H1 (cell line): ENCODE measurements at regions not wholly inside any gene's neighbourhood (a gene's known extent, or its start where the extent isn't known, plus 50 kb on each side); places are given as distances from the start of the nearest gene placed in this dataset.

Experiments used
- ATF2 ChIP-seq: IDR thresholded peaks from 2 replicates; pipeline ENCODE4 v1.6.1; 2012; ENCODE audit warnings: low read length, inconsistent platforms
- CEBPB ChIP-seq: IDR thresholded peaks from 2 replicates; pipeline ENCODE4 v1.6.1; 2012; ENCODE audit warnings: low read depth, low read length
- FOSL1 ChIP-seq: IDR thresholded peaks from 2 replicates; pipeline ENCODE4 v1.6.1; 2011; ENCODE audit warnings: mild to moderate bottlenecking, low read depth, low read length, moderate library complexity; ENCODE audit not compliant: insufficient read depth
- KDM1A ChIP-seq: fragments of 200-600, 300-600 bp; sonication (generic); IDR thresholded peaks from 2 replicates; pipeline ENCODE4 v1.7.1; 2016; ENCODE audit warnings: mild to moderate bottlenecking, low read length, borderline replicate concordance
- RXRA ChIP-seq: IDR thresholded peaks from 2 replicates; pipeline ENCODE4 v1.6.1; 2011; ENCODE audit warnings: low read depth, mild to moderate bottlenecking, low read length, moderate library complexity; ENCODE audit not compliant: insufficient read depth
- SIN3A ChIP-seq, 2 experiments: IDR thresholded peaks in 1 of 2; conservative IDR thresholded peaks in 1 of 2; 2 replicates each; pipeline ENCODE4 v1.6.1; 2011 to 2012; ENCODE audit warnings: low read length in 2 of 2, improper control_type of control experiment in 1 of 2, low read depth in 1 of 2, mild to moderate bottlenecking in 1 of 2
- SIX5 ChIP-seq: IDR thresholded peaks from 2 replicates; pipeline ENCODE4 v1.6.1; 2011; ENCODE audit warnings: mild to moderate bottlenecking, low read depth, low read length
- SRF ChIP-seq: IDR thresholded peaks from 2 replicates; pipeline ENCODE4 v1.6.1; 2011; ENCODE audit warnings: mild to moderate bottlenecking, low read depth, low read length, moderate library complexity
- TAF1 ChIP-seq: IDR thresholded peaks from 2 replicates; pipeline ENCODE4 v1.6.1; 2011; ENCODE audit warnings: mild to moderate bottlenecking, low read depth, low read length

DNA sequence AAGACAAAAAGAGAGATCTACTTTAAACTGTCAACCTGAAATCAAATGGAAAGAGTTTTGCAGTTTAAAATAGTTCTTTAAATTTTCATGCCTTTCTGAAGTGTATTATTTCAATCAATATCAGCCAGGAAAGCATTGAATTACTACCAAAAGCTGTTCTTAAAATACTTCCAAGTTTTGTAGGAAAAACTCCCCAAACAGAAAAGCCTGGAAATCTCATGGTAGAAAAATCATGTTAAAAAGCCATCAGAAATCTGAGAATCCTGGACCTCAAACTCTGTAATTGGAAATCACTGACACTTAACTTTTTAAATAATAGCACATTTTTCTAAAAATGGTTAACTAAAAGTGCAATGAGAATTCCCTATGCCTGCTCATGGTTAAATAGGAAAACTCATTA, 63.3 kb upstream of the CNTNAP4 start (continued):
- TF ChIP-seq ATF2 = no peak
- no peak for TF ChIP-seq RXRA
- TF ChIP-seq SIX5 = no peak
- no peak for TF ChIP-seq SRF
- TF ChIP-seq CEBPB = no peak
- TF ChIP-seq SIN3A (conservative IDR thresholded peaks at IDR 0.05 in 1 of 2, IDR thresholded peaks at IDR 0.05 in 1 of 2; ENCODE audit: low read depth in 1 of 2, low read length in 2 of 2) = no peak
- no peak for TF ChIP-seq FOSL1
- TF ChIP-seq KDM1A = no peak
- no peak for TF ChIP-seq TAF1
